Neural progenitor cell (in vitro differentiated cells): ENCODE measurements at regions not wholly inside any gene's neighbourhood (a gene's known extent, or its start where the extent isn't known, plus 50 kb on each side); places are given as distances from the start of the nearest gene placed in this dataset.

Experiments used
- CTCF ChIP-seq: fragments of 200-600 bp; sonication (generic); IDR thresholded peaks from 2 replicates; pipeline ENCODE4 v1.5.1; 2017; ENCODE audit warnings: antibody characterized with exemption, mild to moderate bottlenecking
- EZH2 ChIP-seq: fragments of 200-600 bp; sonication (generic); IDR thresholded peaks from 2 replicates; pipeline ENCODE4 v1.6.1; 2017; ENCODE audit warnings: antibody characterized with exemption, mild to moderate bottlenecking, moderate library complexity

- TF ChIP-seq CTCF (no peak), EZH2 (no peak)
Observed at GRCh38 chr5:92320446-92320845, 937.3 kb upstream of the ARRDC3 start.
